CD14-positive monocyte (primary cell): ENCODE measurements at regions not wholly inside any gene's neighbourhood (a gene's known extent, or its start where the extent isn't known, plus 50 kb on each side); places are given as distances from the start of the nearest gene placed in this dataset.

Source experiments
- DNase-seq, 3 donors: peaks; one replicate each; pipeline ENCODE4 v3.0.0-alpha.2; 2011 to 2022
- H2AFZ ChIP-seq: 2 replicates; pipeline ENCODE4 v1.6.0; 2012; ENCODE audit warnings: mild to moderate bottlenecking, low read depth, low read length, inconsistent platforms; ENCODE audit not compliant: insufficient read depth, poor library complexity, severe bottlenecking
- H3K27ac ChIP-seq, 2 donors: 1 replicate in 1 of 2; 2 replicates in 1 of 2; pipeline ENCODE4 v1.5.1; 2012 to 2013; ENCODE audit warnings: low read length in 2 of 2, control low read depth in 1 of 2, inconsistent platforms in 1 of 2, low read depth in 1 of 2, mild to moderate bottlenecking in 1 of 2
- H3K27me3 ChIP-seq, 2 donors: one replicate each; pipeline versions ENCODE4 v1.6.0 to v1.6.1; 2011 to 2013; ENCODE audit warnings: low read length in 2 of 2; ENCODE audit not compliant: control insufficient read depth in 2 of 2, insufficient read depth in 2 of 2
- H3K36me3 ChIP-seq, 2 donors: replicated peaks in 1 of 2; 1 replicate in 1 of 2; 2 replicates in 1 of 2; pipeline versions ENCODE4 v1.5.1 to v1.6.1; 2012 to 2013; ENCODE audit warnings: low read length in 2 of 2, control low read depth in 1 of 2, inconsistent platforms in 1 of 2, mild to moderate bottlenecking in 1 of 2; ENCODE audit not compliant: insufficient read depth in 2 of 2, control insufficient read depth in 1 of 2
- H3K4me1 ChIP-seq, 2 donors: 1 replicate in 1 of 2; 2 replicates in 1 of 2; pipeline versions ENCODE4 v1.5.1 to v1.6.1; 2012 to 2013; ENCODE audit warnings: low read length in 2 of 2, control low read depth in 1 of 2, inconsistent platforms in 1 of 2, mild to moderate bottlenecking in 1 of 2, moderate library complexity in 1 of 2; ENCODE audit not compliant: insufficient read depth in 2 of 2, control insufficient read depth in 1 of 2
- H3K4me2 ChIP-seq: replicated peaks from 2 replicates; pipeline ENCODE3; 2012; ENCODE audit warnings: low read length, moderate library complexity, mild to moderate bottlenecking; ENCODE audit not compliant: poor library complexity, severe bottlenecking; ENCODE audit errors: extremely low read depth
- H3K4me3 ChIP-seq, 3 experiments: fragments of 200-600 bp in 1 of 3; sonication (generic) in 1 of 3; replicated peaks in 1 of 3; 1 replicate in 2 of 3; 2 replicates in 1 of 3; pipeline ENCODE4 v1.5.1; 2011 to 2013; ENCODE audit warnings: low read length in 3 of 3, mild to moderate bottlenecking in 3 of 3, control low read depth in 2 of 3, low read depth in 2 of 3, inconsistent platforms in 1 of 3, moderate library complexity in 1 of 3
- H3K79me2 ChIP-seq: 2 replicates; pipeline ENCODE4 v1.6.0; 2012; ENCODE audit warnings: mild to moderate bottlenecking, control low read depth, inconsistent platforms, low read length, moderate library complexity; ENCODE audit not compliant: insufficient read depth
- H3K9ac ChIP-seq: 2 replicates; pipeline ENCODE4 v1.6.0; 2017; ENCODE audit warnings: low read length, mild to moderate bottlenecking; ENCODE audit not compliant: insufficient read depth, poor library complexity, severe bottlenecking
- H3K9me3 ChIP-seq, 2 donors: replicated peaks in 1 of 2; 1 replicate in 1 of 2; 2 replicates in 1 of 2; pipeline versions ENCODE4 v1.5.1 to v1.6.1; 2012 to 2013; ENCODE audit warnings: low read length in 2 of 2, control low read depth in 1 of 2; ENCODE audit not compliant: control insufficient read depth in 1 of 2, insufficient read depth in 1 of 2
- H4K20me1 ChIP-seq: 2 replicates; pipeline ENCODE4 v1.6.0; 2012; ENCODE audit warnings: mild to moderate bottlenecking, low read length, control low read depth, moderate library complexity; ENCODE audit not compliant: insufficient read depth
- H3K27ac Mint-ChIP-seq, 7 donors: one replicate each; pipeline ENCODE4 v1.8.0; 2020; ENCODE audit warnings: mild to moderate bottlenecking in 7 of 7, mixed read lengths in 7 of 7, moderate library complexity in 6 of 7, inconsistent platforms in 2 of 7
- H3K27me3 Mint-ChIP-seq, 3 donors: one replicate each; pipeline ENCODE4 v1.8.0; 2021 to 2022; ENCODE audit warnings: low read depth in 3 of 3, mild to moderate bottlenecking in 3 of 3, mixed read lengths in 3 of 3, moderate library complexity in 3 of 3, inconsistent platforms in 1 of 3
- H3K36me3 Mint-ChIP-seq, 2 donors: one replicate each; pipeline ENCODE4 v1.8.0; 2020; ENCODE audit warnings: mixed read lengths in 2 of 2, inconsistent platforms in 1 of 2, mild to moderate bottlenecking in 1 of 2
- H3K4me1 Mint-ChIP-seq: one replicate; pipeline ENCODE4 v1.8.0; 2020; ENCODE audit warnings: mild to moderate bottlenecking, mixed read lengths
- H3K4me3 Mint-ChIP-seq, 2 donors: one replicate each; pipeline ENCODE4 v1.8.0; 2020; ENCODE audit warnings: mild to moderate bottlenecking in 2 of 2, mixed read lengths in 2 of 2, moderate library complexity in 1 of 2
- H3K9me3 Mint-ChIP-seq, 7 donors: one replicate each; pipeline ENCODE4 v1.8.0; 2020 to 2022; ENCODE audit warnings: mixed read lengths in 7 of 7, mild to moderate bottlenecking in 6 of 7, moderate library complexity in 6 of 7, inconsistent platforms in 2 of 7
- CTCF ChIP-seq: fragments of 200-600 bp; IDR thresholded peaks from one replicate; pipeline ENCODE4 v1.8.0; 2022; ENCODE audit warnings: antibody characterized with exemption, mild to moderate bottlenecking
- WGBS: methylation state at CpG from one replicate; pipeline ENCODE4 v1.1.5; 2013; ENCODE audit warnings: missing lambda C conversion rate; ENCODE audit not compliant: insufficient coverage; 5-methylcytosine and 5-hydroxymethylcytosine counted together
- intact Hi-C, 2 donors: fragments of 100-400 bp; cut with micrococcal nuclease; formaldehyde crosslinking; loops; one replicate each; pipeline versions ENCODE4 v1.15.0 to v1.15.1; 2023

- no peak overlapping the region for H3K4me2 ChIP-seq
- H3K4me1 ChIP-seq, result no peaks in the 10 kb centered on the region
- Mint-ChIP-seq H3K9me3 (peaks cover 0 to 3% (median 0%) of the 10 kb centered on the region in 7 donors), H3K36me3 (no peaks in the 10 kb centered on the region), H3K4me1 (no peaks in the 10 kb centered on the region), H3K27ac (no peak overlapping the region), H3K27me3 (peaks cover 0 to 5% (median 3%) of the 10 kb centered on the region in 3 donors), H3K4me3 (no peak overlapping the region)
- DNase-seq, result no peak
- 94% methylated on average over 5 of the region's 7 CpGs for WGBS
- intact Hi-C loops, result no loop called here
- no peak for TF ChIP-seq CTCF
- no peaks in the 10 kb centered on the region for H4K20me1 ChIP-seq
- H3K9ac ChIP-seq, result no peak overlapping the region
- no peak overlapping the region for H3K4me3 ChIP-seq
- H3K27me3 ChIP-seq, result no peaks in the 10 kb centered on the region
- no peaks in the 10 kb centered on the region for H3K9me3 ChIP-seq
- no peaks in the 10 kb centered on the region for H3K36me3 ChIP-seq
- no peak overlapping the region for H2AFZ ChIP-seq
- no peak overlapping the region for H3K27ac ChIP-seq
- H3K79me2 ChIP-seq, result no peaks in the 10 kb centered on the region
Observed at GRCh38 chr2:118535171-118535817, 312.2 kb downstream of the EN1 start.

- no peak for DNase-seq
- H3K27ac Mint-ChIP-seq, result no peak overlapping the region
- Histone ChIP-seq H3K27ac (no peak overlapping the region), H3K36me3 (no peaks in the 10 kb centered on the region), H3K4me1 (no peaks in the 10 kb centered on the region), H3K4me3 (no peak overlapping the region), H3K27me3 (no peaks in the 10 kb centered on the region), H3K79me2 (no peaks in the 10 kb centered on the region), H3K9me3 (no peaks in the 10 kb centered on the region), H2AFZ (no peak overlapping the region), H3K9ac (no peak overlapping the region), H4K20me1 (no peaks in the 10 kb centered on the region), H3K4me2 (no peak overlapping the region)
- H3K9me3 Mint-ChIP-seq, result peaks cover 0 to 7% (median 0%) of the 10 kb centered on the region in 7 donors
- no peaks in the 10 kb centered on the region for H3K36me3 Mint-ChIP-seq
- peaks cover 1 to 5% (median 4%) of the 10 kb centered on the region in 3 donors for H3K27me3 Mint-ChIP-seq
- TF ChIP-seq CTCF, result no peak
- no peak overlapping the region for H3K4me3 Mint-ChIP-seq
- WGBS, result 71% methylated on average over 6 of the region's 6 CpGs
- no peaks in the 10 kb centered on the region for H3K4me1 Mint-ChIP-seq
- intact Hi-C loops, result no loop called here
Observed at GRCh38 chr2:118530976-118531375, 316.5 kb downstream of the EN1 start.
